ENCODE measurements at regions not wholly inside any gene's neighbourhood (a gene's known extent, or its start where the extent isn't known, plus 50 kb on each side); places are given as distances from the start of the nearest gene placed in this dataset.

- Histone ChIP-seq H3K4me1 (ENCODE audit: insufficient read depth, low read length, severe bottlenecking) (no peaks in the 10 kb centered on the region), H3K4me3 (ENCODE audit: low read depth, low read length, poor library complexity, severe bottlenecking) (no peak overlapping the region), H4K20me1 (ENCODE audit: insufficient read depth, low read length) (no peaks in the 10 kb centered on the region), H3K79me2 (ENCODE audit: insufficient read depth, low read length) (no peaks in the 10 kb centered on the region), H3K27ac (ENCODE audit: low read depth, low read length, poor library complexity, severe bottlenecking) (no peak overlapping the region), H2AFZ (ENCODE audit: low read length) (no peak overlapping the region), H3F3A (ENCODE audit: insufficient read depth, low read length) (no peaks in the 10 kb centered on the region), H3K9ac (ENCODE audit: low read length) (no peak overlapping the region), H3K9me3 (ENCODE audit: low read length) (no peaks in the 10 kb centered on the region), H3K27me3 (ENCODE audit: insufficient read depth, low read length) (no peaks in the 10 kb centered on the region), H3K4me2 (ENCODE audit: low read length) (no peak overlapping the region), H3K36me3 (ENCODE audit: insufficient read depth, low read length) (no peaks in the 10 kb centered on the region), H3K9me2 (ENCODE audit: low read depth, low read length) (no peaks in the 10 kb centered on the region)
- no peak for TF ChIP-seq EZH2 (IDR thresholded peaks at IDR 0.05; ENCODE audit: borderline replicate concordance, low read length)
These were observed 244.1 kb upstream of the ZNF385D start for GRCh38 chr3:21995079-21995607.

GRCh38 chr3:22007368-22007767, 256.4 kb upstream of the ZNF385D start:
- Histone ChIP-seq H3K9me2 (ENCODE audit: low read depth, low read length) (no peaks in the 10 kb centered on the region), H3K27me3 (ENCODE audit: insufficient read depth, low read length) (no peaks in the 10 kb centered on the region), H3K36me3 (ENCODE audit: insufficient read depth, low read length) (no peaks in the 10 kb centered on the region), H4K20me1 (ENCODE audit: insufficient read depth, low read length) (no peaks in the 10 kb centered on the region), H3K4me3 (ENCODE audit: low read depth, low read length, poor library complexity, severe bottlenecking) (no peak overlapping the region), H3K9me3 (ENCODE audit: low read length) (no peaks in the 10 kb centered on the region), H3K9ac (ENCODE audit: low read length) (no peak overlapping the region), H3K4me1 (ENCODE audit: insufficient read depth, low read length, severe bottlenecking) (no peaks in the 10 kb centered on the region), H3K27ac (ENCODE audit: low read depth, low read length, poor library complexity, severe bottlenecking) (no peak overlapping the region), H2AFZ (ENCODE audit: low read length) (no peak overlapping the region), H3K79me2 (ENCODE audit: insufficient read depth, low read length) (no peaks in the 10 kb centered on the region), H3K4me2 (ENCODE audit: low read length) (no peak overlapping the region), H3F3A (ENCODE audit: insufficient read depth, low read length) (no peaks in the 10 kb centered on the region)
- TF ChIP-seq EZH2 (IDR thresholded peaks at IDR 0.05; ENCODE audit: borderline replicate concordance, low read length) (no peak), CTCF (IDR thresholded peaks at IDR 0.05; ENCODE audit: low read length) (no peak)

- H4K20me1 ChIP-seq (ENCODE audit: insufficient read depth, low read length): no peaks in the 10 kb centered on the region
- no peaks in the 10 kb centered on the region for H3K36me3 ChIP-seq (ENCODE audit: insufficient read depth, low read length)
- H3K9ac ChIP-seq (ENCODE audit: low read length): no peak overlapping the region
- H3K9me2 ChIP-seq (ENCODE audit: low read depth, low read length): no peaks in the 10 kb centered on the region
- H3K4me1 ChIP-seq (ENCODE audit: insufficient read depth, low read length, severe bottlenecking): no peaks in the 10 kb centered on the region
- no peaks in the 10 kb centered on the region for H3K27me3 ChIP-seq (ENCODE audit: insufficient read depth, low read length)
- no peaks in the 10 kb centered on the region for H3K79me2 ChIP-seq (ENCODE audit: insufficient read depth, low read length)
- no peak overlapping the region for H3K4me2 ChIP-seq (ENCODE audit: low read length)
- TF ChIP-seq EZH2 (IDR thresholded peaks at IDR 0.05; ENCODE audit: borderline replicate concordance, low read length) (no peak), CTCF (IDR thresholded peaks at IDR 0.05; ENCODE audit: low read length) (no peak)
- H2AFZ ChIP-seq (ENCODE audit: low read length): no peak overlapping the region
- no peak overlapping the region for H3K27ac ChIP-seq (ENCODE audit: low read depth, low read length, poor library complexity, severe bottlenecking)
- no peaks in the 10 kb centered on the region for H3K9me3 ChIP-seq (ENCODE audit: low read length)
- no peak overlapping the region for H3K4me3 ChIP-seq (ENCODE audit: low read depth, low read length, poor library complexity, severe bottlenecking)
- H3F3A ChIP-seq (ENCODE audit: insufficient read depth, low read length): no peaks in the 10 kb centered on the region
These were observed 260.0 kb upstream of the ZNF385D start for GRCh38 chr3:22010997-22011396.

GRCh38 chr3:22012471-22012870, 261.5 kb upstream of the ZNF385D start:
- Histone ChIP-seq H3K27ac (ENCODE audit: low read depth, low read length, poor library complexity, severe bottlenecking) (no peak overlapping the region), H3K4me3 (ENCODE audit: low read depth, low read length, poor library complexity, severe bottlenecking) (no peak overlapping the region), H3K36me3 (ENCODE audit: insufficient read depth, low read length) (no peaks in the 10 kb centered on the region), H3K27me3 (ENCODE audit: insufficient read depth, low read length) (no peaks in the 10 kb centered on the region), H2AFZ (ENCODE audit: low read length) (no peak overlapping the region), H3K9me2 (ENCODE audit: low read depth, low read length) (no peaks in the 10 kb centered on the region), H3K9ac (ENCODE audit: low read length) (no peak overlapping the region), H4K20me1 (ENCODE audit: insufficient read depth, low read length) (no peaks in the 10 kb centered on the region), H3K9me3 (ENCODE audit: low read length) (no peaks in the 10 kb centered on the region), H3K4me1 (ENCODE audit: insufficient read depth, low read length, severe bottlenecking) (no peaks in the 10 kb centered on the region), H3K4me2 (ENCODE audit: low read length) (no peak overlapping the region), H3F3A (ENCODE audit: insufficient read depth, low read length) (no peaks in the 10 kb centered on the region), H3K79me2 (ENCODE audit: insufficient read depth, low read length) (no peaks in the 10 kb centered on the region)
- no peak for TF ChIP-seq CTCF (IDR thresholded peaks at IDR 0.05; ENCODE audit: low read length)
- no peak for TF ChIP-seq EZH2 (IDR thresholded peaks at IDR 0.05; ENCODE audit: borderline replicate concordance, low read length)
